HCT116 (cell line): ENCODE measurements at regions not wholly inside any gene's neighbourhood (a gene's known extent, or its start where the extent isn't known, plus 50 kb on each side); places are given as distances from the start of the nearest gene placed in this dataset.

Experiments
- ATAC-seq: fragments of 200-7000 bp; cut with Tn5 transposase; 2 replicates; pipeline ENCODE4 v1.9.1; 2020; ENCODE audit warnings: mild to moderate bottlenecking, moderate library complexity
- BruUV-seq: library from RNA; stranded (reverse); fragments of 400-500 nt; replicated peaks from 2 replicates; lab custom pipeline; 2021; lab: Mats Ljungman, UMichigan
- CTCF ChIA-PET: fragments of 300-600 bp; sonication (Branson Sonifier 250); formaldehyde crosslinking; loops from one replicate; lab custom pipeline; 2021; ENCODE audit warnings: antibody characterized with exemption; lab: Charles Lee
- POLR2A ChIA-PET: fragments of 300-600, 350-600 bp; sonication (Branson Sonifier 250); formaldehyde crosslinking; loops from one replicate; lab custom pipeline; 2021; ENCODE audit warnings: antibody characterized with exemption; lab: Charles Lee
- RAD21 ChIA-PET, 2 experiments: fragments of 300-600 bp; sonication (Branson Sonifier 250); formaldehyde crosslinking; loops; one replicate each; lab custom pipeline; 2023; ENCODE audit warnings: low total read pairs in 2 of 2; ENCODE audit not compliant: uncharacterized antibody in 2 of 2, unreplicated experiment in 2 of 2, low non-redundant PET in 1 of 2; lab: Charles Lee
- DNase-seq: peaks from one replicate; pipeline ENCODE4 v3.0.0-alpha.2; 2010; ENCODE audit warnings: low read depth, low spot score
- H2AFZ ChIP-seq: fragments of 200-600 bp; shearing (Covaris generic), sonication (generic); 2 replicates; pipeline ENCODE4 v1.6.1; 2017; ENCODE audit warnings: low read depth, mixed run types, mixed read lengths, antibody characterized with exemption, low read length; ENCODE audit not compliant: poor library complexity, severe bottlenecking
- H3K27ac ChIP-seq: 2 replicates; pipeline ENCODE4 v1.5.1; 2012; ENCODE audit warnings: low read depth, low read length
- H3K27me3 ChIP-seq: fragments of 200-600 bp; sonication (generic); 2 replicates; pipeline ENCODE4 v1.6.1; 2016; ENCODE audit warnings: mixed run types, low read length, mixed read lengths; ENCODE audit not compliant: insufficient read depth
- H3K36me3 ChIP-seq, 2 experiments: fragments of 200-500 bp in 1 of 2; fragments of 200-600 bp in 1 of 2; sonication (Bioruptor generic) in 1 of 2; sonication (generic) in 1 of 2; 2 replicates each; pipeline versions ENCODE4 v1.5.1 to v1.6.1; 2014 to 2016; ENCODE audit warnings: low read length in 2 of 2, inconsistent platforms in 1 of 2, mixed read lengths in 1 of 2, mixed run types in 1 of 2; ENCODE audit not compliant: insufficient read depth in 2 of 2, control insufficient read depth in 1 of 2
- H3K4me1 ChIP-seq, 2 experiments: fragments of 200-600 bp in 1 of 2; sonication (generic) in 1 of 2; 2 replicates each; pipeline versions ENCODE4 v1.5.1 to v1.6.1; 2012 to 2017; ENCODE audit warnings: low read length in 2 of 2, inconsistent platforms in 1 of 2, mild to moderate bottlenecking in 1 of 2, mixed read lengths in 1 of 2, mixed run types in 1 of 2, moderate library complexity in 1 of 2; ENCODE audit not compliant: insufficient read depth in 2 of 2, control insufficient read depth in 1 of 2
- H3K4me2 ChIP-seq: fragments of 200-600 bp; sonication (generic); 2 replicates; pipeline ENCODE4 v1.6.1; 2017; ENCODE audit warnings: mixed run types, low read length, mixed read lengths
- H3K4me3 ChIP-seq, 2 experiments: fragments of 200-600 bp in 1 of 2; sonication (generic) in 1 of 2; replicated peaks in 1 of 2; 2 replicates each; pipeline ENCODE4 v1.5.1; 2011 to 2016; ENCODE audit warnings: low read length in 2 of 2, control low read depth in 1 of 2, low read depth in 1 of 2, mild to moderate bottlenecking in 1 of 2, mixed read lengths in 1 of 2, mixed run types in 1 of 2
- H3K79me2 ChIP-seq: fragments of 200-600 bp; sonication (generic); 2 replicates; pipeline ENCODE4 v1.6.1; 2017; ENCODE audit warnings: mild to moderate bottlenecking, mixed run types, low read length, moderate library complexity, mixed read lengths; ENCODE audit not compliant: insufficient read depth
- H3K9ac ChIP-seq: fragments of 200-600 bp; sonication (generic); 2 replicates; pipeline ENCODE4 v1.6.1; 2016; ENCODE audit warnings: low read length, mixed read lengths
- H3K9me2 ChIP-seq: fragments of 200-600 bp; sonication (generic), shearing (Covaris generic); 2 replicates; pipeline ENCODE4 v1.6.1; 2017; ENCODE audit warnings: mixed run types, mild to moderate bottlenecking, moderate library complexity; ENCODE audit not compliant: insufficient read depth
- H3K9me3 ChIP-seq, 2 experiments: fragments of 200-500 bp in 1 of 2; fragments of 200-600 bp in 1 of 2; sonication (Bioruptor generic) in 1 of 2; sonication (generic) in 1 of 2; 2 replicates each; pipeline ENCODE4 v1.6.1; 2014 to 2017; ENCODE audit warnings: low read length in 2 of 2, mixed read lengths in 2 of 2, inconsistent platforms in 1 of 2, low read depth in 1 of 2, mild to moderate bottlenecking in 1 of 2, mixed run types in 1 of 2, moderate library complexity in 1 of 2; ENCODE audit not compliant: control insufficient read depth in 1 of 2, insufficient read depth in 1 of 2
- H4K20me1 ChIP-seq: fragments of 200-600 bp; sonication (generic), shearing (Covaris generic); 2 replicates; pipeline ENCODE4 v1.6.1; 2017; ENCODE audit warnings: mixed run types, mild to moderate bottlenecking, moderate library complexity; ENCODE audit not compliant: insufficient read depth
- EGR1 ChIP-seq: IDR thresholded peaks from 2 replicates; pipeline ENCODE4 v1.6.1; 2012; ENCODE audit warnings: low read depth
- ELF1 ChIP-seq: IDR thresholded peaks from 2 replicates; pipeline ENCODE4 v1.6.1; 2012; ENCODE audit warnings: low read depth, borderline replicate concordance
- EZH2phosphoT487 ChIP-seq: fragments of 200-600 bp; IDR thresholded peaks from 2 replicates; pipeline ENCODE4 v1.6.1; 2018; ENCODE audit warnings: antibody characterized with exemption, borderline replicate concordance
- POLR2AphosphoS5 ChIP-seq: IDR thresholded peaks from 2 replicates; pipeline ENCODE4 v1.6.1; 2011; ENCODE audit warnings: mild to moderate bottlenecking, low read depth, low read length, moderate library complexity
- RAD21 ChIP-seq: IDR thresholded peaks from 2 replicates; pipeline ENCODE4 v1.6.1; 2012; ENCODE audit warnings: low read depth, mild to moderate bottlenecking
- SIN3A ChIP-seq: IDR thresholded peaks from 2 replicates; pipeline ENCODE4 v1.6.1; 2012; ENCODE audit warnings: low read depth
- TCF7L2 ChIP-seq: IDR thresholded peaks from 2 replicates; pipeline ENCODE4 v1.7.0; 2011; ENCODE audit warnings: borderline replicate concordance, inconsistent platforms; ENCODE audit not compliant: insufficient read depth, insufficient read length; ENCODE audit errors: extremely low read depth
- ZNF274 ChIP-seq: fragments of 200-500 bp; sonication (Bioruptor generic); IDR thresholded peaks from 2 replicates; pipeline ENCODE4 v1.6.1; 2014; ENCODE audit warnings: mild to moderate bottlenecking, low read depth, low read length, inconsistent platforms
- intact Hi-C: fragments of 100-400 bp; cut with micrococcal nuclease; formaldehyde crosslinking; loops from 2 replicates; pipeline ENCODE4 v1.10.0; 2022
- TF ChIP-seq, protein P1 (sequence below): IDR thresholded peaks from 2 replicates; pipeline ENCODE4 v1.6.1; 2012; ENCODE audit warnings: low read depth
- TF ChIP-seq, protein P2 (sequence below): IDR thresholded peaks from 2 replicates; pipeline ENCODE4 v1.6.1; 2012

DNA sequence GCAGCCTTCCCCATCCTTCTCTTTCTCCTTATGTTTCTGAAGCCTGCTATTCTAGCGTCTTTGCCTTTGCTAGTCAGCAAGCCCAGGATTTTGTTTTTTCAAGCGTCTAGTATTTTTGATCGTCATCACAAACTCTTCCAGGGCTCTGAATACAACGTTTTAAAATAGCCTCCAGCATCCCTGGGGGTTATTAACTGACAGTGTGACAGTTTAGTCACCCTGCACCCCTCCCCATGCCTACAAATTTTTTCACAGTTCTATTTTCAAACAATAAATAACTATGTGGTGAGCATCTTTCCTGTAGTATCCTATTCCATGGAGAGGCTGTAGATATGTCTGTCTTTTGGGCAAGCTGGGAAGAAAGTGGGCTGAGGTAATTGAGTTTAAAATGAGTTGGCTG is 280.9 kb downstream of the MAP2K4 start:
- Histone ChIP-seq H2AFZ (no peak overlapping the region), H3K4me2 (no peak overlapping the region), H3K36me3 (no peaks in the 10 kb centered on the region), H3K9me3 (no peaks in the 10 kb centered on the region), H3K9ac (no peak overlapping the region), H3K79me2 (no peaks in the 10 kb centered on the region), H3K4me3 (no peak overlapping the region), H4K20me1 (no peaks in the 10 kb centered on the region), H3K9me2 (no peaks in the 10 kb centered on the region), H3K27ac (no peak overlapping the region), H3K4me1 (no peaks in the 10 kb centered on the region), H3K27me3 (no peaks in the 10 kb centered on the region)
- BruUV-seq: no TSS peak
- TF ChIP-seq, protein P1, sequence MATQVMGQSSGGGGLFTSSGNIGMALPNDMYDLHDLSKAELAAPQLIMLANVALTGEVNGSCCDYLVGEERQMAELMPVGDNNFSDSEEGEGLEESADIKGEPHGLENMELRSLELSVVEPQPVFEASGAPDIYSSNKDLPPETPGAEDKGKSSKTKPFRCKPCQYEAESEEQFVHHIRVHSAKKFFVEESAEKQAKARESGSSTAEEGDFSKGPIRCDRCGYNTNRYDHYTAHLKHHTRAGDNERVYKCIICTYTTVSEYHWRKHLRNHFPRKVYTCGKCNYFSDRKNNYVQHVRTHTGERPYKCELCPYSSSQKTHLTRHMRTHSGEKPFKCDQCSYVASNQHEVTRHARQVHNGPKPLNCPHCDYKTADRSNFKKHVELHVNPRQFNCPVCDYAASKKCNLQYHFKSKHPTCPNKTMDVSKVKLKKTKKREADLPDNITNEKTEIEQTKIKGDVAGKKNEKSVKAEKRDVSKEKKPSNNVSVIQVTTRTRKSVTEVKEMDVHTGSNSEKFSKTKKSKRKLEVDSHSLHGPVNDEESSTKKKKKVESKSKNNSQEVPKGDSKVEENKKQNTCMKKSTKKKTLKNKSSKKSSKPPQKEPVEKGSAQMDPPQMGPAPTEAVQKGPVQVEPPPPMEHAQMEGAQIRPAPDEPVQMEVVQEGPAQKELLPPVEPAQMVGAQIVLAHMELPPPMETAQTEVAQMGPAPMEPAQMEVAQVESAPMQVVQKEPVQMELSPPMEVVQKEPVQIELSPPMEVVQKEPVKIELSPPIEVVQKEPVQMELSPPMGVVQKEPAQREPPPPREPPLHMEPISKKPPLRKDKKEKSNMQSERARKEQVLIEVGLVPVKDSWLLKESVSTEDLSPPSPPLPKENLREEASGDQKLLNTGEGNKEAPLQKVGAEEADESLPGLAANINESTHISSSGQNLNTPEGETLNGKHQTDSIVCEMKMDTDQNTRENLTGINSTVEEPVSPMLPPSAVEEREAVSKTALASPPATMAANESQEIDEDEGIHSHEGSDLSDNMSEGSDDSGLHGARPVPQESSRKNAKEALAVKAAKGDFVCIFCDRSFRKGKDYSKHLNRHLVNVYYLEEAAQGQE: no peak
- TF ChIP-seq EZH2phosphoT487: no peak
- no peak for TF ChIP-seq ELF1
- no peak for TF ChIP-seq TCF7L2
- TF ChIP-seq, protein P2, sequence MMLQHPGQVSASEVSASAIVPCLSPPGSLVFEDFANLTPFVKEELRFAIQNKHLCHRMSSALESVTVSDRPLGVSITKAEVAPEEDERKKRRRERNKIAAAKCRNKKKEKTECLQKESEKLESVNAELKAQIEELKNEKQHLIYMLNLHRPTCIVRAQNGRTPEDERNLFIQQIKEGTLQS: no peak
- TF ChIP-seq EGR1: no peak
- no peak for TF ChIP-seq RAD21
- no peak for TF ChIP-seq ZNF274
- TF ChIP-seq SIN3A: no peak
- no peak for TF ChIP-seq POLR2AphosphoS5
- no peak for ATAC-seq
- RAD21 ChIA-PET: no interaction called here
- POLR2A ChIA-PET: no interaction called here
- intact Hi-C loops: no loop called here
- DNase-seq: no peak
- CTCF ChIA-PET: no interaction called here
